HCT116 (cell line): ENCODE measurements at regions not wholly inside any gene's neighbourhood (a gene's known extent, or its start where the extent isn't known, plus 50 kb on each side); places are given as distances from the start of the nearest gene placed in this dataset.

Experiments
- ATAC-seq: fragments of 200-7000 bp; cut with Tn5 transposase; 2 replicates; pipeline ENCODE4 v1.9.1; 2020; ENCODE audit warnings: mild to moderate bottlenecking, moderate library complexity
- BruUV-seq: library from RNA; stranded (reverse); fragments of 400-500 nt; replicated peaks from 2 replicates; lab custom pipeline; 2021; lab: Mats Ljungman, UMichigan
- CTCF ChIA-PET: fragments of 300-600 bp; sonication (Branson Sonifier 250); formaldehyde crosslinking; loops from one replicate; lab custom pipeline; 2021; ENCODE audit warnings: antibody characterized with exemption; lab: Charles Lee
- POLR2A ChIA-PET: fragments of 300-600, 350-600 bp; sonication (Branson Sonifier 250); formaldehyde crosslinking; loops from one replicate; lab custom pipeline; 2021; ENCODE audit warnings: antibody characterized with exemption; lab: Charles Lee
- RAD21 ChIA-PET, 2 experiments: fragments of 300-600 bp; sonication (Branson Sonifier 250); formaldehyde crosslinking; loops; one replicate each; lab custom pipeline; 2023; ENCODE audit warnings: low total read pairs in 2 of 2; ENCODE audit not compliant: uncharacterized antibody in 2 of 2, unreplicated experiment in 2 of 2, low non-redundant PET in 1 of 2; lab: Charles Lee
- DNase-seq: peaks from one replicate; pipeline ENCODE4 v3.0.0-alpha.2; 2010; ENCODE audit warnings: low read depth, low spot score
- H2AFZ ChIP-seq: fragments of 200-600 bp; shearing (Covaris generic), sonication (generic); 2 replicates; pipeline ENCODE4 v1.6.1; 2017; ENCODE audit warnings: low read depth, mixed run types, mixed read lengths, antibody characterized with exemption, low read length; ENCODE audit not compliant: poor library complexity, severe bottlenecking
- H3K27ac ChIP-seq: 2 replicates; pipeline ENCODE4 v1.5.1; 2012; ENCODE audit warnings: low read depth, low read length
- H3K27me3 ChIP-seq: fragments of 200-600 bp; sonication (generic); 2 replicates; pipeline ENCODE4 v1.6.1; 2016; ENCODE audit warnings: mixed run types, low read length, mixed read lengths; ENCODE audit not compliant: insufficient read depth
- H3K36me3 ChIP-seq, 2 experiments: fragments of 200-500 bp in 1 of 2; fragments of 200-600 bp in 1 of 2; sonication (Bioruptor generic) in 1 of 2; sonication (generic) in 1 of 2; 2 replicates each; pipeline versions ENCODE4 v1.5.1 to v1.6.1; 2014 to 2016; ENCODE audit warnings: low read length in 2 of 2, inconsistent platforms in 1 of 2, mixed read lengths in 1 of 2, mixed run types in 1 of 2; ENCODE audit not compliant: insufficient read depth in 2 of 2, control insufficient read depth in 1 of 2
- H3K4me1 ChIP-seq, 2 experiments: fragments of 200-600 bp in 1 of 2; sonication (generic) in 1 of 2; 2 replicates each; pipeline versions ENCODE4 v1.5.1 to v1.6.1; 2012 to 2017; ENCODE audit warnings: low read length in 2 of 2, inconsistent platforms in 1 of 2, mild to moderate bottlenecking in 1 of 2, mixed read lengths in 1 of 2, mixed run types in 1 of 2, moderate library complexity in 1 of 2; ENCODE audit not compliant: insufficient read depth in 2 of 2, control insufficient read depth in 1 of 2
- H3K4me2 ChIP-seq: fragments of 200-600 bp; sonication (generic); 2 replicates; pipeline ENCODE4 v1.6.1; 2017; ENCODE audit warnings: mixed run types, low read length, mixed read lengths
- H3K4me3 ChIP-seq, 2 experiments: fragments of 200-600 bp in 1 of 2; sonication (generic) in 1 of 2; replicated peaks in 1 of 2; 2 replicates each; pipeline ENCODE4 v1.5.1; 2011 to 2016; ENCODE audit warnings: low read length in 2 of 2, control low read depth in 1 of 2, low read depth in 1 of 2, mild to moderate bottlenecking in 1 of 2, mixed read lengths in 1 of 2, mixed run types in 1 of 2
- H3K79me2 ChIP-seq: fragments of 200-600 bp; sonication (generic); 2 replicates; pipeline ENCODE4 v1.6.1; 2017; ENCODE audit warnings: mild to moderate bottlenecking, mixed run types, low read length, moderate library complexity, mixed read lengths; ENCODE audit not compliant: insufficient read depth
- H3K9ac ChIP-seq: fragments of 200-600 bp; sonication (generic); 2 replicates; pipeline ENCODE4 v1.6.1; 2016; ENCODE audit warnings: low read length, mixed read lengths
- H3K9me2 ChIP-seq: fragments of 200-600 bp; sonication (generic), shearing (Covaris generic); 2 replicates; pipeline ENCODE4 v1.6.1; 2017; ENCODE audit warnings: mixed run types, mild to moderate bottlenecking, moderate library complexity; ENCODE audit not compliant: insufficient read depth
- H3K9me3 ChIP-seq, 2 experiments: fragments of 200-500 bp in 1 of 2; fragments of 200-600 bp in 1 of 2; sonication (Bioruptor generic) in 1 of 2; sonication (generic) in 1 of 2; 2 replicates each; pipeline ENCODE4 v1.6.1; 2014 to 2017; ENCODE audit warnings: low read length in 2 of 2, mixed read lengths in 2 of 2, inconsistent platforms in 1 of 2, low read depth in 1 of 2, mild to moderate bottlenecking in 1 of 2, mixed run types in 1 of 2, moderate library complexity in 1 of 2; ENCODE audit not compliant: control insufficient read depth in 1 of 2, insufficient read depth in 1 of 2
- H4K20me1 ChIP-seq: fragments of 200-600 bp; sonication (generic), shearing (Covaris generic); 2 replicates; pipeline ENCODE4 v1.6.1; 2017; ENCODE audit warnings: mixed run types, mild to moderate bottlenecking, moderate library complexity; ENCODE audit not compliant: insufficient read depth
- CBX3 ChIP-seq: IDR thresholded peaks from 2 replicates; pipeline ENCODE4 v1.6.1; 2012; ENCODE audit warnings: low read depth
- CEBPB ChIP-seq: IDR thresholded peaks from 2 replicates; pipeline ENCODE4 v1.6.1; 2012; ENCODE audit warnings: low read depth
- EGR1 ChIP-seq: IDR thresholded peaks from 2 replicates; pipeline ENCODE4 v1.6.1; 2012; ENCODE audit warnings: low read depth
- FOSL1 ChIP-seq: IDR thresholded peaks from 2 replicates; pipeline ENCODE4 v1.6.1; 2012; ENCODE audit warnings: low read depth
- POLR2A ChIP-seq: IDR thresholded peaks from 2 replicates; pipeline ENCODE4 v1.7.0; 2011; ENCODE audit warnings: borderline replicate concordance; ENCODE audit not compliant: insufficient read depth, insufficient read length; ENCODE audit errors: extremely low read depth
- POLR2AphosphoS5 ChIP-seq: IDR thresholded peaks from 2 replicates; pipeline ENCODE4 v1.6.1; 2011; ENCODE audit warnings: mild to moderate bottlenecking, low read depth, low read length, moderate library complexity
- REST ChIP-seq: IDR thresholded peaks from 2 replicates; pipeline ENCODE4 v1.6.1; 2012; ENCODE audit warnings: low read depth
- intact Hi-C: fragments of 100-400 bp; cut with micrococcal nuclease; formaldehyde crosslinking; loops from 2 replicates; pipeline ENCODE4 v1.10.0; 2022
- TF ChIP-seq, protein P1 (sequence below): IDR thresholded peaks from 2 replicates; pipeline ENCODE4 v1.6.1; 2012
- TF ChIP-seq, protein P2 (sequence below): IDR thresholded peaks from 2 replicates; pipeline ENCODE4 v1.6.1; 2011; ENCODE audit warnings: mild to moderate bottlenecking, low read length, moderate library complexity; ENCODE audit not compliant: insufficient replicate concordance; ENCODE audit errors: extremely low read depth

DNA sequence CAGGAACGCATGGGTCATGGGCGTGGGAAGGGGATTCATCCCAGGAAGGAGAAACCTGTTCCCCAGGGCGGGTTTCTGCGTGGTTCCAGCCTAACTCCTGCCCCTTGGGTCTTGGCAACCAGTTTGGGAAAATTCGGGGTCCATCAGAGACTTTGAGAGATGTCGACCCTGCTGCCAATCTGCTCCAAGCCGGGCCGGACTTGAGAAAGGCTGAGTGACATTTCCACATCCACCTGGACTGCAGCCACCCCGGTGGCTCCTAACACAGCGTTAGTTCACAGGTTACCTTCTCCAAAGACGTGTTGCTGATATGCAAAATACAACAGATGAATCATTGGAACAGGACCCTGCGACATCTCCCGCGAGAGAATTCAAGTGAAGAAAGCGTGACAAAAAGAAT lies 627.2 kb downstream of the IRX1 start:
- CTCF ChIA-PET = no interaction called here
- H3K9ac ChIP-seq = no peak overlapping the region
- H3K9me3 ChIP-seq = peaks cover 17 to 37% of the 10 kb centered on the region in 2 experiments; a peak in 2 of 4 replicates
- H3K79me2 ChIP-seq = no peaks in the 10 kb centered on the region
- DNase-seq (no peak), ATAC-seq (no peak)
- POLR2A ChIA-PET = no interaction called here
- no peaks in the 10 kb centered on the region for H4K20me1 ChIP-seq
- H3K4me3 ChIP-seq = no peak overlapping the region
- no peak for TF ChIP-seq EGR1
- no TSS peak for BruUV-seq
- H3K36me3 ChIP-seq = no peaks in the 10 kb centered on the region
- no peak overlapping the region for H3K4me2 ChIP-seq
- no peaks in the 10 kb centered on the region for H3K9me2 ChIP-seq
- RAD21 ChIA-PET = no interaction called here
- H3K4me1 ChIP-seq = no peaks in the 10 kb centered on the region
- no peak overlapping the region for H2AFZ ChIP-seq
- H3K27me3 ChIP-seq = no peaks in the 10 kb centered on the region
- H3K27ac ChIP-seq = no peak overlapping the region
- intact Hi-C loops = no loop called here

GRCh38 chr5:4225741-4226140 lies 630.1 kb downstream of the IRX1 start:
- H3K27me3 ChIP-seq = no peaks in the 10 kb centered on the region
- DNase-seq (no peak), ATAC-seq (no peak)
- no peak overlapping the region for H3K9ac ChIP-seq
- H3K9me3 ChIP-seq = peaks cover 15 to 37% of the 10 kb centered on the region in 2 experiments; a peak in 2 of 4 replicates
- H3K4me2 ChIP-seq = no peak overlapping the region
- no peaks in the 10 kb centered on the region for H3K9me2 ChIP-seq
- BruUV-seq = no TSS peak
- no peaks in the 10 kb centered on the region for H4K20me1 ChIP-seq
- H3K36me3 ChIP-seq = no peaks in the 10 kb centered on the region
- ChIA-PET RAD21 (no interaction called here), CTCF (no interaction called here)
- no peaks in the 10 kb centered on the region for H3K79me2 ChIP-seq
- no peak overlapping the region for H3K4me3 ChIP-seq
- no peak for TF ChIP-seq CBX3
- TF ChIP-seq FOSL1 = no peak
- TF ChIP-seq POLR2A = no peak
- TF ChIP-seq, all 23 proteins: peak for 0
- H2AFZ ChIP-seq = no peak overlapping the region
- no peak overlapping the region for H3K27ac ChIP-seq
- no peaks in the 10 kb centered on the region for H3K4me1 ChIP-seq
- intact Hi-C loops = no loop called here
- POLR2A ChIA-PET = no interaction called here

DNA sequence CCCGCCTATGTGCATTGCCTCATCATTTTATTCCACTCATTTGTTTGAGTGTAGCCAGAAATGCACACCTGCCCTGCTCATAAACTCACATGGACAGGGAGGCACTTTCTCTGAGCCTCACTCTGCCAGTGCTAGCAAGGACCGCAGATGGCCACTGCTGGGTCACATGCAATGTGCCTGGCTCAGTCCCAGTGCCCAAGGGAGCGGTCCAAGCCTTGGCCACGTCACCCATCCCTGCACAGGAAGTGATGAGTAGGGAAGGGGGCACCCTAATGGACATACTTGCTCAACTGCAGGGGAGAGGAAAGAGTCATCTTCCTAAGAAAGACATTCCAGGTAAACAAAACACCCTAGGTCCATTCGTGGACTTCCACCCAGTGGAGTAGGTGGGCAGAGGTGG lies 630.9 kb downstream of the IRX1 start:
- no peaks in the 10 kb centered on the region for H3K79me2 ChIP-seq
- TF ChIP-seq, protein P1, sequence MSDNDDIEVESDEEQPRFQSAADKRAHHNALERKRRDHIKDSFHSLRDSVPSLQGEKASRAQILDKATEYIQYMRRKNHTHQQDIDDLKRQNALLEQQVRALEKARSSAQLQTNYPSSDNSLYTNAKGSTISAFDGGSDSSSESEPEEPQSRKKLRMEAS = no peak
- TF ChIP-seq CEBPB (no peak), REST (no peak), POLR2AphosphoS5 (no peak)
- TF ChIP-seq, protein P2, sequence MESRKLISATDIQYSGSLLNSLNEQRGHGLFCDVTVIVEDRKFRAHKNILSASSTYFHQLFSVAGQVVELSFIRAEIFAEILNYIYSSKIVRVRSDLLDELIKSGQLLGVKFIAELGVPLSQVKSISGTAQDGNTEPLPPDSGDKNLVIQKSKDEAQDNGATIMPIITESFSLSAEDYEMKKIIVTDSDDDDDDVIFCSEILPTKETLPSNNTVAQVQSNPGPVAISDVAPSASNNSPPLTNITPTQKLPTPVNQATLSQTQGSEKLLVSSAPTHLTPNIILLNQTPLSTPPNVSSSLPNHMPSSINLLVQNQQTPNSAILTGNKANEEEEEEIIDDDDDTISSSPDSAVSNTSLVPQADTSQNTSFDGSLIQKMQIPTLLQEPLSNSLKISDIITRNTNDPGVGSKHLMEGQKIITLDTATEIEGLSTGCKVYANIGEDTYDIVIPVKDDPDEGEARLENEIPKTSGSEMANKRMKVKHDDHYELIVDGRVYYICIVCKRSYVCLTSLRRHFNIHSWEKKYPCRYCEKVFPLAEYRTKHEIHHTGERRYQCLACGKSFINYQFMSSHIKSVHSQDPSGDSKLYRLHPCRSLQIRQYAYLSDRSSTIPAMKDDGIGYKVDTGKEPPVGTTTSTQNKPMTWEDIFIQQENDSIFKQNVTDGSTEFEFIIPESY = no peak

More for the DNA sequence above, 630.9 kb downstream of the IRX1 start:
- BruUV-seq = no TSS peak
- RAD21 ChIA-PET = no interaction called here
- Histone ChIP-seq H3K9me2 (no peaks in the 10 kb centered on the region), H3K4me1 (no peaks in the 10 kb centered on the region), H2AFZ (no peak overlapping the region), H3K4me3 (no peak overlapping the region), H3K27me3 (no peaks in the 10 kb centered on the region), H3K36me3 (no peaks in the 10 kb centered on the region), H3K27ac (no peak overlapping the region), H4K20me1 (no peaks in the 10 kb centered on the region), H3K4me2 (no peak overlapping the region), H3K9ac (no peak overlapping the region), H3K9me3 (peaks cover 15 to 40% of the 10 kb centered on the region in 2 experiments; a peak in 2 of 4 replicates)
- DNase-seq (no peak), ATAC-seq (no peak)
- POLR2A ChIA-PET = no interaction called here
- intact Hi-C loops = no loop called here
- CTCF ChIA-PET = no interaction called here
